Fibroblast of lung (primary cell): ENCODE measurements at regions not wholly inside any gene's neighbourhood (a gene's known extent, or its start where the extent isn't known, plus 50 kb on each side); places are given as distances from the start of the nearest gene placed in this dataset.

ENCODE experiments used
- CTCF ChIP-seq, 2 donors: IDR thresholded peaks in 1 of 2; conservative IDR thresholded peaks in 1 of 2; 1 replicate in 1 of 2; 2 replicates in 1 of 2; pipeline ENCODE4 v1.5.1; 2011 to 2012; ENCODE audit warnings: low read length in 2 of 2, control low read depth in 1 of 2, inconsistent platforms in 1 of 2, low read depth in 1 of 2, mild to moderate bottlenecking in 1 of 2
- EZH2 ChIP-seq: IDR thresholded peaks from 2 replicates; pipeline ENCODE4 v1.5.1; 2012; ENCODE audit warnings: low read length, control low read depth, mild to moderate bottlenecking; ENCODE audit errors: missing control alignments

- TF ChIP-seq EZH2 = no peak
- TF ChIP-seq CTCF (conservative IDR thresholded peaks at IDR 0.05 in 1 of 2, IDR thresholded peaks at IDR 0.05 in 1 of 2; ENCODE audit: low read depth in 1 of 2, low read length in 2 of 2) = no peak
These were observed 247.2 kb upstream of the B3GALT2 start for GRCh38 chr1:193433599-193433998.
